ENCODE measurements at regions not wholly inside any gene's neighbourhood (a gene's known extent, or its start where the extent isn't known, plus 50 kb on each side); places are given as distances from the start of the nearest gene placed in this dataset.

DNA sequence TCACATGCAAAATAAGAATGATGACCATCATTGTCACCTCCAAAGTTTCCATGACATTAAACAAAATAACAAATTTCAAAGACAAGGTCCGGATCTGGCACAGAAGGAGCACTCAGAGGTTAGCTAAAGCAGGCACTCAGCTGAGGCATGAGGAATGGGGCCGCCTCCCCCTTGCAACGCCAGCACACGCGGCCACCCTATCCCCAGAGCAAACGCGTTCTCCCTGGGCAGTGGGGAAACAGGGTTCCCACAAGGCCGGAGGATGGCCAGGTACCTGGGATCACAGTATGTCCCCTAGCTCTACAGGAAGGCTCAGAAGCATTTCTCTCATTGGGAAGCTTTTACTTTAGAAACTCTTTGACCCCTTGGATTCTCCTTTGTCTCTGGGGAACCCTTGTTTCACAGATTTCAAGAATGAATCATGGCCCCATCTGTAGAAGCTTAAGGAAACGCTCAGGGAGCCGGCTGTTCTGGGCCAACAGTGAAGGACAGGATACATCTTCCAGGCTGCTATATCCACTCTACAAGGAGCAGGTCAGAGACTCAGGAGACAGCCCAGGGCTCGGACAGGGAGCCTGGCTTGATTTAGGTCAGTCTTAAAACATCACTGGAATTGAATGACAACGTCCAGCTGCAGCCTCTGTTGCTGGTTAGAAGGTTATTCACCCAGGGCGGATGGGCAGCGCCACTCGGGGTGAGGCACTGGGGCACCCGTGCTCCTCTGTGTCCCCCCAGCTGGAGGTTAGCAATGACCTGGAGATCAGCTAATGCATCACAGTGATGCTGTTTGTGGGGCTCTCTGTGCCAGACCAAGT is 496.4 kb downstream of the NPHP4 start:
- TF ChIP-seq POLR2AphosphoS5 (IDR thresholded peaks at IDR 0.05) (no peak), EP300 (IDR thresholded peaks at IDR 0.05; ENCODE audit: low read depth) (no peak), POLR2A (IDR thresholded peaks at IDR 0.05) (no peak)
- TF ChIP-seq, protein P1, sequence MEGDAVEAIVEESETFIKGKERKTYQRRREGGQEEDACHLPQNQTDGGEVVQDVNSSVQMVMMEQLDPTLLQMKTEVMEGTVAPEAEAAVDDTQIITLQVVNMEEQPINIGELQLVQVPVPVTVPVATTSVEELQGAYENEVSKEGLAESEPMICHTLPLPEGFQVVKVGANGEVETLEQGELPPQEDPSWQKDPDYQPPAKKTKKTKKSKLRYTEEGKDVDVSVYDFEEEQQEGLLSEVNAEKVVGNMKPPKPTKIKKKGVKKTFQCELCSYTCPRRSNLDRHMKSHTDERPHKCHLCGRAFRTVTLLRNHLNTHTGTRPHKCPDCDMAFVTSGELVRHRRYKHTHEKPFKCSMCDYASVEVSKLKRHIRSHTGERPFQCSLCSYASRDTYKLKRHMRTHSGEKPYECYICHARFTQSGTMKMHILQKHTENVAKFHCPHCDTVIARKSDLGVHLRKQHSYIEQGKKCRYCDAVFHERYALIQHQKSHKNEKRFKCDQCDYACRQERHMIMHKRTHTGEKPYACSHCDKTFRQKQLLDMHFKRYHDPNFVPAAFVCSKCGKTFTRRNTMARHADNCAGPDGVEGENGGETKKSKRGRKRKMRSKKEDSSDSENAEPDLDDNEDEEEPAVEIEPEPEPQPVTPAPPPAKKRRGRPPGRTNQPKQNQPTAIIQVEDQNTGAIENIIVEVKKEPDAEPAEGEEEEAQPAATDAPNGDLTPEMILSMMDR (IDR thresholded peaks at IDR 0.05): no peak
- in situ Hi-C loops (cut with MboI; ENCODE audit: low pct_ligation_motif_present in 1 of 4, low pct_unique_long_range_greater_than_20kb in 1 of 4, low sequenced_read_pairs in 3 of 4) (no loop called here), intact Hi-C loops (cut with DNase I; ENCODE audit: low total_unique reads) (no loop called here)
- WGBS, 2 donors (ENCODE audit: low coverage in 1 of 2): 77 to 100% methylated on average over 1 to 16 of the region's 16 CpGs
- Histone ChIP-seq H3K4me3 (no peak overlapping the region), H3K9me3 (no peaks in the 10 kb centered on the region), H3K27ac (no peak overlapping the region), H3K4me1 (no peaks in the 10 kb centered on the region), H3K36me3 (no peaks in the 10 kb centered on the region), H3K27me3 (peaks cover 6% of the 10 kb centered on the region)
- no peak for DNase-seq

- H3K27me3 ChIP-seq: peaks cover 8% of the 10 kb centered on the region
- no peaks in the 10 kb centered on the region for H3K4me1 ChIP-seq
- H3K36me3 ChIP-seq: no peaks in the 10 kb centered on the region
- TF ChIP-seq POLR2A (IDR thresholded peaks at IDR 0.05) (no peak), POLR2AphosphoS5 (IDR thresholded peaks at IDR 0.05) (no peak), EP300 (IDR thresholded peaks at IDR 0.05; ENCODE audit: low read depth) (no peak)
- TF ChIP-seq, protein P1 (IDR thresholded peaks at IDR 0.05): no peak
- no peak overlapping the region for H3K4me3 ChIP-seq
- H3K9me3 ChIP-seq: no peaks in the 10 kb centered on the region
- intact Hi-C loops (cut with DNase I; ENCODE audit: low total_unique reads) (no loop called here), in situ Hi-C loops (cut with MboI; ENCODE audit: low pct_ligation_motif_present in 1 of 4, low pct_unique_long_range_greater_than_20kb in 1 of 4, low sequenced_read_pairs in 3 of 4) (no loop called here)
- DNase-seq: no peak
- no peak overlapping the region for H3K27ac ChIP-seq
- WGBS, 2 donors (ENCODE audit: low coverage in 1 of 2): 54 to 76% methylated on average over 2 to 7 of the region's 7 CpGs
These were observed 497.7 kb downstream of the NPHP4 start for GRCh38 chr1:5494518-5494917.

GRCh38 chr1:5493851-5494311 is 498.3 kb downstream of the NPHP4 start:
- in situ Hi-C loops (cut with MboI; ENCODE audit: low pct_ligation_motif_present in 1 of 4, low pct_unique_long_range_greater_than_20kb in 1 of 4, low sequenced_read_pairs in 3 of 4): no loop called here
- TF ChIP-seq POLR2A (IDR thresholded peaks at IDR 0.05): no peak
- TF ChIP-seq, protein P1 (IDR thresholded peaks at IDR 0.05): no peak
- no peak for TF ChIP-seq EP300 (IDR thresholded peaks at IDR 0.05; ENCODE audit: low read depth)
- no peak for TF ChIP-seq POLR2AphosphoS5 (IDR thresholded peaks at IDR 0.05)
- Histone ChIP-seq H3K4me3 (no peak overlapping the region), H3K36me3 (no peaks in the 10 kb centered on the region), H3K9me3 (no peaks in the 10 kb centered on the region), H3K27me3 (peaks cover 8% of the 10 kb centered on the region), H3K27ac (no peak overlapping the region), H3K4me1 (no peaks in the 10 kb centered on the region)
- WGBS, 2 donors (ENCODE audit: low coverage in 1 of 2): 49 to 59% methylated on average over 7 to 9 of the region's 9 CpGs
- intact Hi-C loops (cut with DNase I; ENCODE audit: low total_unique reads): no loop called here
- DNase-seq: no peak

- DNase-seq: no peak
- H3K27me3 ChIP-seq: peaks cover 8% of the 10 kb centered on the region
- intact Hi-C loops (cut with DNase I; ENCODE audit: low total_unique reads): no loop called here
- H3K36me3 ChIP-seq: no peaks in the 10 kb centered on the region
- 77% methylated on average over 4 of the region's 4 CpGs; no CpG with 5 or more reads in 1 of the 2 donors for WGBS, 2 donors (ENCODE audit: low coverage in 1 of 2)
- no peak overlapping the region for H3K27ac ChIP-seq
- in situ Hi-C loops (cut with MboI; ENCODE audit: low pct_ligation_motif_present in 1 of 4, low pct_unique_long_range_greater_than_20kb in 1 of 4, low sequenced_read_pairs in 3 of 4): no loop called here
- TF ChIP-seq POLR2AphosphoS5 (IDR thresholded peaks at IDR 0.05) (no peak), EP300 (IDR thresholded peaks at IDR 0.05; ENCODE audit: low read depth) (no peak), POLR2A (IDR thresholded peaks at IDR 0.05) (no peak)
- TF ChIP-seq, protein P1 (IDR thresholded peaks at IDR 0.05): no peak
- H3K9me3 ChIP-seq: no peaks in the 10 kb centered on the region
- no peaks in the 10 kb centered on the region for H3K4me1 ChIP-seq
- no peak overlapping the region for H3K4me3 ChIP-seq
These were observed 498.9 kb downstream of the NPHP4 start for GRCh38 chr1:5493275-5493674.
